ENCODE measurements at regions not wholly inside any gene's neighbourhood (a gene's known extent, or its start where the extent isn't known, plus 50 kb on each side); places are given as distances from the start of the nearest gene placed in this dataset.
"Not testable (repeated sequence)": the region's sequence is repeated elsewhere in the genome, so short reads cannot be mapped to it uniquely, and the experiment has no call there.

DNA sequence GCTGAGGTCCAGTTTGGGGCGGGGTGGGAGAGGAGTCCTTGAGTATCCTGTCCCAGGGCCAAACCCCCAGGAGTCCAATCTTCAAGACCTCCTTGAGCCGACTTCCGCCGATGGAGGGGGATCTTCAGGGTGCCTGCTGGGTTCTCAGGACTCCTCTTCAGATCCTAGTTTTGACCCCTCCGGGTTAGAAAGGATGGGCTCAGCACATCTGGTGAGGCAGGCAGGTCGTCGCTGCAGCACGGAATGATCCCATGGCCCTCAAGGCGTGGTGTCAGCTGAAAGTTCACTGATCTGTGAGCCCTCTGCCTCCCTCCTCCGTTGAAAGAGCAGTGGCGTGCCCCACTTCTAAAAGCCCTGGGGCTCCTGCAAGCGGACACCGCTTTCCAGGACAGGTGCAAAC is 430.0 kb downstream of the CNTNAP3B start:
- not testable (repeated sequence) for TF ChIP-seq YY1 (IDR thresholded peaks at IDR 0.05; ENCODE audit: insufficient read depth, insufficient read length); ZNF274 (IDR thresholded peaks at IDR 0.05; ENCODE audit: low read depth, low read length); SUZ12 (IDR thresholded peaks at IDR 0.05; ENCODE audit: extremely low read depth, insufficient read depth, insufficient read length)

All from NT2/D1 (cell line).